ENCODE measurements at regions not wholly inside any gene's neighbourhood (a gene's known extent, or its start where the extent isn't known, plus 50 kb on each side); places are given as distances from the start of the nearest gene placed in this dataset.

DNA sequence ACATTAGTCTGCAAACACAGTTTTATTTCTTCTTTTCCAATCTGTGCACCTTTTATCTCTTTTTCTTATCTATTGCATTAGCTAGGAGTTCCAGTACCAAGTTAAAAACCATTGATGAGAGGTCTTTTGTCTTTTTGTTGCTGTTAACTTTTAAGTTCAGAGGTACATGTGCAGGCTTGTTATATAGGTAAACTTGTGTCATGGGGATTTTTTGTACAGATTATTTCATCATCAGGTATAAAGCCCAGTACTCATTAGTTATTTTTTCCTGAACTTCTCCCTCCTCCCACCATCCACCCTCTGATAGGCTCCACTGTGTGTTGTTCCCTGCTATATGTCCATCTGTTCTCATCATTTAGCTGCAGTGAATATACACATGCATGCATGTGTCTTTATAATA is 349.9 kb downstream of the PDHA2 start:
- DNase-seq: no peak

DNA sequence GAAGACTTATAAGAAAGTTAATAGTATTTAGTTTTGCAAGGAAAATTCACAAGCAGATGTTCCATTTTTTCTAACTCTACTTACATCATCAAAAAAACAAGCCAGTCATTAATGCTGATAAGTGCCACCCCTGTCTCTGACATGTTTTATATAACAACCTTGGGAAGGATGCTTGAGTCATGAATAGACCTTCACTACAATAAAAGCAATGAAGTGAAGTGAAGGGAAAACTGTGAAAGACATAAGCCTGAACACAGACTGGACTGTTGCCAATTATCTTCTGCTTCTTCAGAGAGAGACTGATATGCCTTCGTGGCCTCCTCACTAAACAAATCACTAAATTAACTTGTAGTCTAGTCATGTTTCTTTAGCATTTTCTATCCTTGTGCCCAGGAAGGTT is 353.2 kb downstream of the PDHA2 start:
- DNase-seq: no peak

DNA sequence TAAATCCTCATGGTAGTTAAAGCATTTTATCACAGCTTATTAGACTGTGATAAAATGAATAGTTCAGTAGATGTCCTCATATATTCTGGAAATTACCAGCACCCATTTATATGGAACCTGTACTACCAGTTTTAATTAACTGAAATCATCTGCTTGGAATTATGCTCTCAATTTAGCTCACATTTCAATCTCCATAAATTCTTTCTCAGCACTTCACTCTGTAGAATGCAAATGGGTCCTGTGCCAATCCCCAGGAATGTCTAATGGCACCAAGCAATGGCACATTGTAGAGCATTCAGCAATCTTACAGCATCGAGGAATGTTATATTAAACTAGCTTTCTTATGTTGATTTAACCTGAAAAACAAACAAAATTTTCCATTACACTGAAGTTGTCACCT is 355.1 kb downstream of the PDHA2 start:
- DNase-seq: no peak

DNA sequence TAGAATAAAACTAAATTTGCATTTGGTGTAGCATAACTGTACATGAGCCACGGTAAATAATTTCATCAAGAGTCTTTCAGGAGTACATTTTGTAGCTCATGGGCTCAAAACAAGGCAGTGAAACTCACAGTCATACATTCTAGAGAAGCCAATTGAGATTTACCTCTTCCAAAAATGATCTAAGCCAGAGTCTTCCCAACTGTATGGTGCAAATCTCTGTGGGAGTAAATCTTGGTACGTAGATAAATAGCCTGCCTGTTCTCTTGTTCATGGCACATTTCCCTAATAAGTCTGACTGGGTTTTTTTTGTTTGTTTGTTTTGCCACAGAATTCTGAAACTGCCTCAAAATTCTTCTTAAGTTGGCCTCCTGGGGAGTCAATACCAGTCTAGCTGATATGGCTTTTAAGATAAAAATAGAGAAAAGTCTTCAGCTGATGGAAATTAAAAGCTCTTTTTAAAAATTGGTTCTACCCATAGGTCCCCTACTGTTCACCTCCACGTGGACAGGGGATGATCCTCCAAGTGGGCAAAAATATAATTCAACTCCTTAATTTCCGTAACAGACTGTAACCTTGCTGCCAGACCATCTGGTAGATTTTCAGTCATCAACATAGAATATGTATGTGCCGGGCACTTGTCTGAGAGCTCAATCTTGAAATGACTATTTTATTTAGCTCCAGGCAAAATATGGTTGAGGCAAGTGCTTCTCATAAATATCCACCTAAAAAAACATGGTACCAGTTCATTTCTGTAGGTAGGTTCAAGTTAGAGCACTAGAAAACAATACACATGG is 365.4 kb downstream of the PDHA2 start:
- no peak for DNase-seq

DNA sequence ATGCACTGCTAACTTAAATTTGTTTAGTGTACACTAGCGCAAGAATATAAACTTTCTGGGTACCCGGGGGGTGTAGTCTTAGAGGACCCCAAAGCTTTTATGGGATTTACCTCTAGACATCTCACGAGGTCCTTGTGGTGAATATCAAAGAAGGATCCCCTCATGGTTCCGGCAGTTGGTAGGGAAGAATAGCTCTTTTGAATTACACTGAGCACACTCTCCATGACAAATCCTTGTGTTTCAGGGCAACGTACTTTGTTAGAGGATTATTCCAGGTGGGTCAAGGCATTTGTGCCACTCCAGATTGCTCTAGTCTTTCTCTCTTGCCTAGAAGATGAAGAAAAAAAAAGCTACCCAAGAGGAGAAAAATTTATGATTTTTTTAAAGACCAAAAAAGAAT is 387.6 kb downstream of the PDHA2 start:
- no peak for DNase-seq

DNA sequence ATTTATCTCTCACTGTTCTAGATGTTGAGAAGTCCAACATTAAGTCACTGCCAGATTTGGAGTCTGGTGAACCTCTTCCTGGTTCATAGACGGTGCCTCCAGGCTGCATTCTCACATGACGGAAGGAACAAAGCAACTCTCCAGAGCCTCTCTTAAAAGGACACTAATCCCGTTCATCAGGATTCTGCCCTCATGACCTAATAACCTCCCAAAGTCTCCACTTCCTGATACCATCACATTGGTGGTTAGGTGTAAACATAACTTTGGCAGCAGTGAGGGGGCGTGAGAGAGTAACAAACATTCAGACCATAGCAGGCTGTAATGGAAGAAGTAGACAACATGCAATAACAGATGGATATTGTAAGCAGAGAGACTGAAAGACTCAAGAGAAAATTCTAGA is 388.6 kb downstream of the PDHA2 start:
- no peak for DNase-seq

DNA sequence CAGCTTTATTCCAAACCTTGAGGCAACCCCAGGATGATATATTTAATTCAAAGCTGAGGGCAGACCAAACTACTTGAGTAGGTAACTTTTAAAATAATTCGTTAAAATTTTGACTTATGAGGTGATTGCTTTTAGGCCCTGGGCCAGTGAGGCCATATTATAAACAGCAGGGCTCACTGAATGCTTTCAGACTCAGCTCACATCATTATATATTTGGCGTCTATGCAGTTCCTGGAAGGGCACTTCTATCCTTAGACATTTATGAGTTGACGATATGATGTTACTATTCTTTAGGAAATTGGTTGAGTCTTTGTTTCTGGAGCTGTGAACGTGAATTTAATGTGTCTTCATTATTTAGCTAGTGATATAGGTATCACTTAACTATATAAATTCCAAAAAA is 400.1 kb downstream of the PDHA2 start:
- no peak for DNase-seq

DNA sequence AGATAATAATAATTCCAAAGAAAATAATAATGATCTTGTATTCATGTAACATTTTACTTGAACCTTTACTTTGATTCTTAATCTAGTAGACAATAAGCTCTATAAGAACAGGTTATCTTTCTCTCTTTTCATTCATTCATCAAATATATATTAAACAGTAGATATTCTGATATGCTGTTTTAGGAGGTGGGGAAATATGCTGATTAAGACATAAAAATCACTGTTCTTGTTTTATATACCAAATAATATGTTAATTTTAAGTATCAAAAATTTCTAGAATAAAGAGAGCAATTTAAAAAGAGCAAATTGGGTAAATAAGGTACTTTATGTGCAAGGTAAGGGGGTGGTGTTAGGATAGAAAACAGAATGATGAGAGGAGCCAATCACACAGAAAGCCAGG is 401.9 kb downstream of the PDHA2 start:
- no peak for DNase-seq

DNA sequence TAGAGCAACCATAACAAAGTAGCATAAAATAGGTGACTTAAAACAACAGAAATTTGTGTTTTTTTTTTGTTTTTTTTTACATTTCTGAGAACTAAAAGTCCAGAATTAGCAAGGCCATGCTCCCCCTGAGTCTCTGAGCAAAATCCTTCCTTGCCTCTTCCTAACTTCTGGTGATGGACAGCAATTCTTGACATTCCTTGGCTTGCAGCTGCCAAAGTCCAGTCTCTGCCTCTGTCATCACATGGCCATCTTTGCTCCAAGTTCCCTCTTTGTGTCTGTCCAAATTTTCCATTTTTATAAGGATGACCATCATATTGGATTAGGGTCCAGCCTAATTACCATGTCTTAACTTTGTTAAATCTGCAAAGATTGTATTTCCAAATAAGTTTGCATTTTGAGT is 407.2 kb downstream of the PDHA2 start:
- DNase-seq: no peak

DNA sequence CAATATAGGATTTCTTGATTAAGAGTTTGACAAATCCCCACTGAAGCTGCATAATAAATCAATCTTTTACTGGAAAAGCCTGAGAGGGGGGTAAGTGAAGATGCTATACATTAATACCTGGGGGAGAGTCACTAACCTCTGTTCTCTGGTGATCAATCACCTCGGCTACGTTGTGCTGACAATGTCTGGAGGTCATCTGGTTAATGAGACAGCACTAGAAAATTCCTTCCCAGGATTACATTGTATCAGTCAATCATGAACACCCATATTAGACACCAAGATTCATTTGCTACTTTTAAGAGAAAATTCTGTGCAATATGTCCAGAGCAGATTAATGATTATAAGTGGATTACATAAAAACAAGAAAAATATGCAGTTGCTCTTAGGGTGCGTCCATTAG is 408.3 kb downstream of the PDHA2 start:
- DNase-seq: no peak

DNA sequence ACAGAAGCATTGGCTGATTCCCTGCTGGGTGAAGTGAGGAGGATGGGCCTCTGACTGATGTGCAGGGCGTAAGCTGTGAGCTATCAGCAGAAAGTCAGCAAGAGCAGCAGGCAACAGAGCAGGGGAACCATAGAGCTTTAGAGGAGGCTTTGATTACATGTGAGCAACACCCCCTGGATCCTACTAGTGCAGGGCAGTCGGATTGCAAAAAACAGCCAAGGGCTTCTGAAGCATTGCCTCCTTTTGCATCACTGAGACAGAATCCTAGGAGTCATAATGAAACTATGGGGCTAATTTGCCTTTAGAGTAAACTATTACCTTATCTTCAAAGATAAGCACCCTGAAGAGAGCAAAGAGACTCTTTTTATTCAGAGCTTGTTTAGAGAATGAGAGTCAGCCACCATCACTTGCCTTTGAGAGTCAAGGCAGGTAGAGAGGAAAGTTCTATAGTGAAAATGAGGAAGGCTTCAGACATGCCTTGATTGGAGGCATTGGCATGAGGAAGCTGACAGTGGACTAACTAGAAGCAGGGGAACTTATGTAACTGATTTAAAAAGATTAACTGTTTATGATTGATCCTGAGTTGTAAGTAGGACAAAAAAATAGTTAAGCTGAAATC is 420.3 kb downstream of the PDHA2 start:
- DNase-seq: no peak

DNA sequence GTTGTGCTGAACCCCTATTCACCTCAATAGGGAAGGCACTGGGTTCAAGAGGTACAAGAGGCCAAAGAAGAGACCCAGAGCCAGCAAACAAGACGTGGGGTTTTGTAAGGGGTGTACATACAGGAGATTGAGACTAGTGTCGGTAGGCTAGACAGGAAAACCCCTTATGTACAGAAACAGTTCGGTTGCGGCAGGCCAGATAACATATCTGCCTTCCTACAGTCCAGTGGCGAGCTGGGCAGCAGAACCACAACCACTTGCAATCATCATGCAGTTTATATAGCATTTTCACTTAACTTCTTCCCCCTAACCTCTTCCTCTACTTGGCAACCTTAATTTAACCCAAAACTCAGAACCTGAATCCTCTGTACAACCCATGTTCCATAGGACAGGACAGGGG is 422.2 kb downstream of the PDHA2 start:
- no peak for DNase-seq

DNA sequence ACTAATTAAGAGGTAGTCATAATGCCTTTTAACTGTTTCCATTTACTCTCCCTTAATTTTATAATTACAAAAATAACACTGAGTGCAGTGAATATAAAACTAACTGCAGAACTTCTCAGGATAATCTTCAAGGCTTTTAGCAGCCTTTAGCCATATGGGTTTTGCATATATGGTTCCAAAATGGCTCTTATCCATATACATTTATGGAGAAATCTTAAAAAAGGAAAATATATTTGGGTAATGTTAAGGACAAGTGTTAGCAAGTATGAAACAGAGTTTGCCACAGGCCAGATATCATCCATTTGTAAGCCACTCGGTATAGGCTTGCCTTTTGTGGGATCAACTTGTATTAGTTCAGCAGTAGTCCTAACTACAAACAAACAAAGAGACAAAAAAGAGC is 423.4 kb downstream of the PDHA2 start:
- no peak for DNase-seq

DNA sequence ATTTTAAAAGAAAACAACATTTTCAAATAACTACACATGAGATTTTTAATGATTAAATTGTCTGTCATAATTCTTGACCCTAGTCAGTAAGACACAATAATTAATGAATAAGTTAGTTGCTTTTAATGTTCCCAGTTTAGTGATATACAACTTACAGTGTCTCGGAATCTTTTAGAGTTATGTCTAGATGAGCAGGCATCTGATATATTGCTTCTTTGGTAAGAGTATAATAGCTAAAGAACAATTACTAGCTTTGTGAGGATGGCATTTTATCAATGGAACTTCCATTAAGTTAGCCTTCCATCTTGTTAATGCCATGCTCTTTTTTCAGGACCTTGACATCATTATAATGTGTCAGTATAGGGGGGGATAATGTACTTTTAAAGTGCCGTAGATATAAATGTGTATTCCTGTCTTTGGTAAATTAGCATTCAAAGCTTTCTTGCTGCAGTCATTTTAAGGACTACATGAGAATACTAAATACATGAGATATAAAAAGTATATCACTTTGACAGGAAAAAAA is 425.1 kb downstream of the PDHA2 start:
- no peak for DNase-seq

DNA sequence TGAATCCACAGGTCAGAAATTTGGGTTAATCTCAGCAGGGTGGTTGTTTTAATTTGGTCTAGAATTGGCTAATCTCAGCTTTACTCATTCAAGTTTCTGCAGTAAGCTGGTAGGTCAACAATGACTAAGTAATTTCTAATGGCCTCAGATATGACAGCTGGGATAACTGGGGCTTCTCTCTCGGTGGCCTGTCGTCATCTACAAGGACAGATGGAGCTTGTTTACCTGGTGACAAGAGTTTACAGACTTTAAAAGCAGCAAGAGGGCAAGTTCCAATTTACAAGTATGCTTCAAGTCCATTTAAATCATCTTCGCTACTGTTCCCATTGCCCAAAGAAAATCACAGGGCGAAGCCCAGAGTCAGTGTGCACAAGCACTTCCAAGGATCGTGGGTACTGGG is 453.9 kb downstream of the PDHA2 start:
- no peak for DNase-seq

DNA sequence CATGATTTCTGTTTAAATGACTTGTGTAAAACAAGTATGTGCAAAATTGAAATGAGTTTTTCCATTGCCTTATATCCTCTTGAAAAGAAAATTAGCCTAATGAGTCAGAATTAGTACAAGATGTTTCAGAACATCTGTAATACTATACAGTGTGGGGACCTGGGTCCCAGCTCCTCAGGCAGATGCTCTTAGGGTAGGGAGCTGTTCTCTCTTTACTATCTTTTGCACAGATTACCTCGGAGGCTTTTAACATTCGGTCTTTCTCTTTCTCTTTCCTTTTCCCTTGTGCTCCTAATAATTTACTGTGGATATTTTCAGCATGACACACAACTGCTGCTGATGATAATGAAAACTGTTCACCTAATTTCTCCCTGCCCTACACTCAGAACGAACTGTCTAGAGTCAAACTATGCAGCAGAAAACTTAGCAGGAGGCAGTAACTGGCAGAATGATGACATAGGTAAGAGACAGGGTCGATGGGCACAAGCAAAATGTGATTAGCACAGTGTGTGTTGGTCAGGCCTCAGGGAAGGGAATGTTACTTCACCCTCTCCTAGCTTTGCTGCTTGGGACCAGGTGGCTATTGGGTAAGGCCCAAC is 455.3 kb downstream of the PDHA2 start:
- DNase-seq: no peak

DNA sequence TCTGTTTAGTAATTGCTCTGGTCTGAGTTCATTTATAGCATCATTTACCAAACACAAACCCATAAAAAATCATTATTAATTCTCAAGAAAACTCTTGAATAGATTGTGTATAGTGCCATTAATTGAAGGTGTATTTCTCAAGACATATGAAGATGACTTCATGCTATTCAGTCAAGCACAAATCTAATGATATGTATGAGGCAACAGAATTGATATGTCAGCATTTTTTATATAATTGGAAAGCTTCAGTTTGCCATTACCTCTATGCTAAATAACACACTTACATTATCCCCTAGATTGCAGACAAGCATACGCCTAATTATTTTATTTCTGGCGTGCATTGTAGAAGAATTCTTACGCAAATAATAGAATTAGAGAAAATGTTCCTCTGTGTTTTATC is 461.8 kb downstream of the PDHA2 start:
- no peak for DNase-seq

DNA sequence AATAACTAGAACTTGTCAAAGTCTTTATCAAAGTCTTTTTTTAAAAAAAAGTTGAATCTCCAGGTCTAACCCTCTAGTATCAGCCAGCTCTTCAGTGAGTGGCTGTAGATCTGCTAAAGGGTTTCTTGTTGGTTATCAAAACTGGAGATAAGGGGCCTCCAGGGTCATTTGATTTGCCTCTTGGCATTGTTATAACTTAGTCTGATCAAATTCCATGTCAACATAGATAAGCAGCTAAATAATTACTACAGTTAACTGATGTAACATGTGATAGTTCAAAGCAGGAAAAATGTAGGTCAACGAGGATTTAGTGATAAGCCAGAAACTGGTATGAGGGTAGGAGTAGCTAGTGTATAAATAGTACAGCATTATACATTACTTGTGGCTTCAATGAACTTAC is 465.1 kb downstream of the PDHA2 start:
- DNase-seq: no peak

DNA sequence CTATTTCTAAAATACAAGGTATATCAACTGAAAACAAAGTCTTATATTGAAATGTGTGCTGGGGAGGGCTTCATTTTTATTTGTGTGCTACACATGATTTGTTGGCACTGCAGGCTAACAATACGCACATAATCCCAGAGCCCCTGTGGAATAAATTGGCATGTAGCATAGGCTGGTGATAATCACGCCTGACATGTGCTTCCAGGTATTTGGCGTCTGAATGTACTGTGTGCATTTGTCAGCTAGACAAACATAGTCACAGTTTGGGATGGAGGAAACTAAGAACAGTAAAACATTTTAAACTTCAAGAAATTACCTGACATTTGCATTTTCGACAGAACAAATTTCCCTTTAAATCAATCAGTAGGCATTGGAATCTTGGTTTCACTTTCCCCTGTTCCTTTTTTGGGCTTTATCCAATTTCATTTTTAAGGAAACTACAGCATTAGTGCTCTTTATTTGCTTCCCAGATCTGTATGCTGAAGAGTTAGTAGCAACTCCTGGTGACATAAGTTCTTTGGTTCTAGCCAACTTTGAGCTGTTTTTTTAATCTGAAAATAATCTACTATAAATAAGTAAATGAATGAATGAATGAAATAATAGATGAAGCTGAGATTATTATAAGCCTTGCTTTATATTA is 472.3 kb downstream of the PDHA2 start:
- DNase-seq: no peak

DNA sequence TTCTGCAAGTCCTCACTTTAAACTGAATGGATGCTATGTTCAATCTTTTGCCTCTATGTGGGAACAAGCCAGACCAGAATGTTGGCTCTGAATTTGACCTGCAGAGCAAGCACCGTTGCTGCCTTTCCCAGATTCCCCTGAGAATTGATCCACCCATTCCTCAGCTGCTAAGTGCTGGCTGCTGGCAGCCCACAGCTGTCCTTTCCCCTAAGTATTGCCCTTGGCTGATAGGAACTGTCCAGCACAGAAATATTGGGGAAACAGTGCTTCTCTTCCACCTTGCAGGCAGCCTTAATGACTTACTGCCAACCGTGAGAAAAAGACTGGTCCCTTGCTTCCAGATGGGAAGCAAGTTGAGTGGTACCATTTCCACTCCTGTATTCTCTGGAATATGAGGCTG is 475.9 kb downstream of the PDHA2 start:
- DNase-seq: peak; percentile 13

DNA sequence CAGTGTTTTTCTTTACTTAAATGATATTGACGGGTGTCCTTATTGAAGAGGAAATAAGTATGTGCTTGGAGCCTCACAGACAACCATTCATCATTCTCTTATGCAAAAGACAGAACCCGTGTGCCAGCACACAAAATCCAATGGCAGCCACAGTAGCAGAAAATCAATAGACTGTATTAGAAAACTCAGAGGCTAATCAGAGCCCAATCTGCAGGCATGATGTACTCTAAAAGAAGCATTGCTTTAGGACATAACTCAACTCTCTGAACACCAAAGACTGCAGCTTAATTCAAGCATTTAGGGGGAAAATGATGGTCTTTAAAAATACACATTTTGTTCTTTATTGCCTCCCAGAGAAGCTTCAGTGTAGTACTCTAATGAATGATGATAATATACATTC is 476.9 kb downstream of the PDHA2 start:
- DNase-seq: no peak

DNA sequence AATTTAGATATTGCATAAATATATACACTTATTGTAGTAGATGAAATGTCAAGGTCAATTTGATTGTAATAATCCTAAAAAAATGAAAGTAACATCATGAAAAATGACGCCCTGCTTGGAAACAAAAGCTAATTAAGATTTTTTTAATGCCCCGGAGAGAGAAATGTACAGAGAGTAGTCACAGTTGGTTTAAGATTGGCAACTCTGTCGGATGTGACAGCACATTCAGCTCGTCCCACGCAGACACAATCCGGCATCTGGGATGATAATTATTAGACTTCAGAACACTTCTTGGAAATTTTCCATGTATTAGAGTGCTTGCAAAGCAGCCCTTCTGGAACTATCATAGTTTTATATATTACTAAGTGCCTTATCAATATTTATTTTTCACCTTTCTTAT is 478.0 kb downstream of the PDHA2 start:
- no peak for DNase-seq

DNA sequence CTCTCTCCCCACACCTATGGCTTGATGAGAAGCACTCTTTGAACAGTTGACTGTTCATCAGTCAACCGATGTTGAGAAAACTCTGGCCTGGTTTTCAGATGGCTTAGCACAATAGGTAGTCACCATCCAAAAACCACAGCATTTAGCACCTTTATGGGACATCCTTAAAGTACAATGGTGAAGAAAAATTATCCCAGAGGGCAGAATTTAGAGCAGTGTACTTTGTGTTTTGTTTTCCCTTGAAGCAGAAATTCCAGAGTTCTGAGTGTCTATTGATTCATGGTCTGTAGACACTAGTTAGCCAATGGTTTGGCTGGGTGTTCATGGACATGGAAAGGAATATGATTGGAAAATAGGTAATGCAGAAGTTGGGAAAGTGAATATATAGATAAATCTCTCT is 487.0 kb downstream of the PDHA2 start:
- no peak for DNase-seq

DNA sequence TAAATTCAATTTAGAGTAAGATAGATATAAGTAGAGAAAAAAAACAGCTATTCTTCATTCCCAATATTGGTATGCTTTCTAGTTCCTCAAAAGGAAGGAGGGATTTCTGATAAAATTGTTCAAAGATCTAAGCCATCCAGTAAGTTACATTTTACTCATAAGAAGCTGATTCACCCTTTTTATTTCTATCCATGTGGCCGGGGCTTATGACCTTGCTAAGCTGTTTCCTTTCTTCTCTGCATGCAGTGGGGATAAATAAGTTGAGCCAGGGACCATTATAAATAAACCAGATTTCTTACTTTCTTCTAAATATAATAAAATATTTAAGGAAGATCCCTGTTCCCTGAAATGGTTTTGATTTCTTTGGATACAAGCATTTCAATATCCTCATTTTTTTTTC is 502.3 kb downstream of the PDHA2 start:
- DNase-seq: no peak

Measured in right hindlimb (tissue), 1 donor.